GM18951 (cell line): ENCODE measurements at regions not wholly inside any gene's neighbourhood (a gene's known extent, or its start where the extent isn't known, plus 50 kb on each side); places are given as distances from the start of the nearest gene placed in this dataset.

ENCODE experiments used
- POLR2A ChIP-seq: IDR thresholded peaks from 4 replicates; pipeline ENCODE4 v1.6.1; 2011; ENCODE audit warnings: mild to moderate bottlenecking; ENCODE audit not compliant: insufficient read length, insufficient read depth; ENCODE audit errors: extremely low read depth
- in situ Hi-C: fragments of 300-500 bp; cut with MboI; formaldehyde crosslinking; loops from one replicate; pipeline ENCODE4 v1.12.0; 2022; ENCODE audit warnings: low sequenced_read_pairs, mixed read lengths, inconsistent platforms; ENCODE audit not compliant: unreplicated experiment

DNA sequence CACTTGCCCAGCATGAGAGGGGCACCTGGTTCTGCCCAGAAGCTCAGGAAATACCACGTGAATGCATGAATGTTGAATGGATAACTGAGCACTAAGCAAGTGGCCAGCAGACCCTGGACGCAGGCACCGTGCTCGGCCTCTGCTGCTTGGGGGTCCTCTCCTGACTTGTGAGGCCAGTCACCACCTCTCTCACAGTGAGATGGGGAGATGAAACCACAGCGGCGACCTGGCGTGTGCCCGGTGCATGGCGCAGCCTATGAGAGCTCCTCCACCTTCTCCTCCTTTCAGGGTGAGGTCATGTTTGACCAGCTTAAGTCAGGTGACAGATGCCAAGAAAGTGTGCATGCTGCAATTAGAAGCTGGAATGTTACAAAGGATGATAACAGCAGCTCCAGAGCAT is 75.5 kb downstream of the HMX1 start:
- TF ChIP-seq POLR2A = no peak
- in situ Hi-C loops = no loop called here

- in situ Hi-C loops = no loop called here
- TF ChIP-seq POLR2A = no peak
Measured at GRCh38 chr4:8795140-8795539, 76.5 kb downstream of the HMX1 start.

DNA sequence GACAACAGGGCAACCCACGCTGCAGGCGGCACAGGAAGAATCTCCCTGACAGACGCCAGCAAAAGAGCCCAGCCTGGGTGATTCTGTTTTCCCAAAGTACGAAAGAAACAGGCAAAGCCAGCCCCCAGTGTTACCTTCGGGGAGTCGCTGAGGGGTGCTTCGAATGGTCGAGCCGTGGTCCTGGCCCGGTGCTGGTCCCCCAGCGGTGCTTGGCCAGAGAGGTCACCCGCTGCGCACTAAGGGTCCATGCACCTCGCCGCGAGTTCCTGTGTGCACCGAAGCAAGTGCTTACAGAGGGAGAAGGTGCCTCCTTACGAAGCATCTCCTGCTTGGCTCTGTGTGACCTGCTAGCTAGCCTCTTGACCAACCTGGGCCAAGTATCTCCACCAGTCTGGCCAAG is 77.1 kb downstream of the HMX1 start:
- in situ Hi-C loops = no loop called here
- no peak for TF ChIP-seq POLR2A

DNA sequence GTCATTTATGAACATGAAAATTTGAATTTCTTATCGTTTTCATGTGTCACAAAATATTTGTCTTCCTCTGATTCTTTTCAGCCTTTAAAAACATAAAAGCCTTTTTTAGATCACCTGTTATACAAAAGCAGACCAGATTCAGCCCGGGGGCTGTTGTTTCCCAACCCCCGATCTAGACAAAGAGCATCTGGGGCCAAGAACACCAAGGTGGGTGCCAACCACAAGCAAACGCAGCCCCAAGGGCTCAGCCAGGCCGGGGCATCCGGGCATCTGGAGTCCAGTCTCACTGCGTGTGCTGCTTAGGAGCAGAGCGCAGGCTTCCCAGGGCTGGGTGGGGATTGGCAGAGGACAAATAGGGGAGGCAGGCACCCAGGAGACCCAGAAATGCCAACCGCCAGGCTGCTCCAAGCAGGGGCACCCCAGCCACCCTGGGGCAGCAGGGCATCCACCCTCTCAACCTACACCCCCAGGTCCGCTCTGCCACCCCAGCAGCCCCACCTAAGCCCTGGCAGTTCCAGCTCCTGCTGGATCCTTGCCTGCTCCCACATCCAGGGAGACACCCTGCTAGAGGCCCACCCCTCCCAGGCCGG is 78.0 kb downstream of the HMX1 start:
- in situ Hi-C loops = no loop called here
- TF ChIP-seq POLR2A = no peak

- no peak for TF ChIP-seq POLR2A
Measured at GRCh38 chr4:8792491-8792890, 79.1 kb downstream of the HMX1 start.

DNA sequence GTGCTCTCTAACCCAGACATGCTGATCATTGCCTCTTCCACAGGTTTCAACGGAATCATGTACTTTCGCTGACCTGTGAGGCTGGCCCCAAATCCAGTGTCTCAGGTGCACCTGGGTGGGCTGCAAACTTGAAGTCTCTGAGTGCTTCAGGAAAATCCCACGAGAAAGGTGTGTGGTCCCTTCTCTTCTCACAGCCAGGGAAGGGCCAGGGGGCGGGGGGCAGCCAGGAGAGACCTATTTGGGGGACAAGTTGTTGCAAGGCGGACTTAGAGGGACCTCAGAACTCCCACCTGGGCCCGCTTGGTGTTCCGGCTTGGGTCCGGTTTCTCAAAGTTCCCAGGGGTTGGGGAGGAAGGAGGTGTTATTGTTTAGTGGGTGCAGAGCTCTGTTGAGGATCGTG is 80.0 kb downstream of the HMX1 start:
- in situ Hi-C loops = no loop called here

More at GRCh38 chr4:8792491-8792890, 79.1 kb downstream of the HMX1 start:
- in situ Hi-C loops = no loop called here

DNA sequence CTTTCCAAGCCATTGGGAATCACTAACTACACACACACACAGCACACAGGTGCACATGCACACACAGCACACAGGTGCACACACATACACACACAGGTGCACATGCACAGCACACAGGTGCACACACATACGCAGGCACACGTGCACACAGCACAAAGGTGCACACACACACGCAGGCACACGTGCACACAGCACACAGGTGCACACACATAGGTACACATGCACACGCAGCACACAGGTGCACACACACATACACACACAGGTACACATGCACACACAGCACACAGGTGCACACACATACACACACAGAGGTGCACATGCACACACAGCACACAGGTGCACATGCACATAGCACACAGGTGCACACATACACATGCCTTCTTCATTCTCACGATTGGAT is 80.9 kb downstream of the HMX1 start:
- in situ Hi-C loops = no loop called here
- no peak for TF ChIP-seq POLR2A

More for the DNA sequence above, 80.0 kb downstream of the HMX1 start:
- no peak for TF ChIP-seq POLR2A

DNA sequence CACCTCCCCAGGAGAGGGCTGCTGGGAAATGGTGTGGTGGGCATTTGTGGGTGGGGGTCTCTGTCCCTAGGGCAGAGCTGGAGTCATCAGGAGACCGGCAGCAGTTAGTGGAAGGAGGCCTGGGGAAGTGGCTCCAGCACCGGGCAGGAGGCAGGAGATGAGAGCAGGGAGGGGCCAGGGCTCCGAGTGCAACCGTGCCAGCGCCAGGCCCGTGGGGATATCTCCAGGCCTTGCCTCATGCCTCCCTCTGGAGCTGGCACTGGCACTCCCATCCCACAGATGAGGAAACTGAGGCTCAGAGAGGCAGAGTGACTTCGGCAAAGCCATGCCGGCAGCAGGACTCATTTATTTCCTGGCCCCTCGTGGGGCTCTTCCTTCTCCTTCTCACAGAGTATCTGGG is 83.5 kb downstream of the HMX1 start:
- TF ChIP-seq POLR2A = no peak
- in situ Hi-C loops = no loop called here

DNA sequence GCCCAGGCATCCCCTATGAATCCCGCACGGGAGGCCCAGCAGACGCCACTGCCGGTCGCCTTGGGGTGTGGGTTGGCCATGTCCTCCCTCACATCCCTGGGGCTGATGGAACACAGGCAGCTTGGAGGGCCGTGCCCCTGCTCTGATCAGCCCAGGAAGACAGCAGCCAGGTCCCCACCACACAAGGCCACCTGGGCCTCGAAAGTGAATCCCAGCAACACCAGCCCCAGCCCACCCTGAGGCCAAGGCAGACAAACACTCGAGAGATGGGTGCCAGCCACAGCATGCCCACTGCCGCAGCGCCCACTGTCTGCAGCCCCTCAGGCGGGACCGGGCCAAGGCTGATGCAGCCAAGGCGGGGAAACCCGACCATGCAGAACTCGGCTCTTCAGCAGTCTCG is 85.5 kb downstream of the HMX1 start:
- in situ Hi-C loops = no loop called here
- TF ChIP-seq POLR2A = no peak

- in situ Hi-C loops = no loop called here
- TF ChIP-seq POLR2A = no peak
Measured at GRCh38 chr4:8785656-8786142, 85.9 kb downstream of the HMX1 start.

- no peak for TF ChIP-seq POLR2A
- in situ Hi-C loops = loop anchor here (5.0 kb wide), 1 partner anchor 39 kb away; no protein-coding TSS in a partner anchor
Measured at GRCh38 chr4:8783736-8784135, 87.9 kb downstream of the HMX1 start.

DNA sequence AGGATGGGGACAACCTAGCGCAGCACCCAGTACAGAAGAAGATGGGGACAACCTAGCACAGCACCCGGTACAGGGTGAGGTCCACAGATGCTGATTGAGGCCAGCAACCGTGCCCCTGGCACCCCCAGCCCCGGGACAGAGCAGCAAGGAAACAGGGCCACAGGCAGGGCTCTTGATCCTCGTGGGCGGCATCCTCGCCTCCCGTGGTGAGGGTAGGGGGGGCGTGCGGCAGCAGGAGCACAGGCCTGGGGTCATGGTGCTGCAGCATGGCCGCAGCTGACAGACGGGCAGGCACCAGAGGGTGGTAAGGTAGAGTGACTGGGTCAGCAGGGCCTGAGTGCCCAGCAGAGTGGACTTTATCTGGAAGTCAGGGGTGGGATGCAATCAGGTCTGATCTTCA is 89.5 kb downstream of the HMX1 start:
- in situ Hi-C loops = loop anchor here (5.0 kb wide), 1 partner anchor 40 kb away; no protein-coding TSS in a partner anchor
- TF ChIP-seq POLR2A = no peak

- in situ Hi-C loops = loop anchor here (5.0 kb wide), 1 partner anchor 41 kb away; no protein-coding TSS in a partner anchor
- TF ChIP-seq POLR2A = no peak
Measured at GRCh38 chr4:8781641-8782040, 90.0 kb downstream of the HMX1 start.

GRCh38 chr4:8780596-8781368 is 90.9 kb downstream of the HMX1 start:
- TF ChIP-seq POLR2A = no peak
- in situ Hi-C loops = loop anchor here (5.0 kb wide), 1 partner anchor 42 kb away; no protein-coding TSS in a partner anchor
